K562 (cell line): ENCODE measurements at regions not wholly inside any gene's neighbourhood (a gene's known extent, or its start where the extent isn't known, plus 50 kb on each side); places are given as distances from the start of the nearest gene placed in this dataset.

Experiments
- ATAC-seq: fragments of 200-7000 bp; cut with Tn5 transposase; 3 replicates; pipeline ENCODE4 v1.9.1; 2020; ENCODE audit warnings: moderate library complexity
- BruUV-seq: library from RNA; stranded (reverse); fragments of 400-500 nt; replicated peaks from 2 replicates; lab custom pipeline; 2021; lab: Mats Ljungman, UMichigan
- CTCF ChIA-PET: fragments of 300-600 bp; formaldehyde crosslinking; extraction: SDS; loops from one replicate; lab custom pipeline; 2021; ENCODE audit warnings: low intra/inter-chr PET ratio; lab: Yijun Ruan, JAX
- POLR2A ChIA-PET: fragments of 300-600, 350-650 bp; sonication (Branson Sonifier 250); formaldehyde crosslinking; extraction: SDS; loops from one replicate; lab custom pipeline; 2021; ENCODE audit warnings: antibody characterized with exemption, inconsistent platforms; lab: Yijun Ruan, JAX
- DNase-seq, 4 experiments: peaks; one replicate each; pipeline versions ENCODE4 v3.0.0 to v3.0.0-alpha.2; 2011 to 2018; ENCODE audit warnings: low spot score in 3 of 4, mixed read lengths in 3 of 4; ENCODE audit errors: extremely low read depth in 1 of 4
- FAIRE-seq: peaks from 2 replicates; lab custom pipeline; 2011; peaks lifted over from hg19 to GRCh38; lab: Jason Lieb, UNC
- H2AFZ ChIP-seq: 2 replicates; pipeline ENCODE4 v1.6.0; 2011; ENCODE audit warnings: low read depth, low read length, control low read depth, inconsistent platforms
- H3K27ac ChIP-seq: fragments of 200-600 bp; 3 replicates; pipeline ENCODE4 v1.8.0; 2011; ENCODE audit warnings: low read depth, mild to moderate bottlenecking, control low read depth, inconsistent platforms, low read length, moderate library complexity, mixed read lengths; ENCODE audit errors: extremely low read depth
- H3K27me3 ChIP-seq, 2 experiments: fragments of 300-600 bp in 1 of 2; 2 replicates in 1 of 2; 3 replicates in 1 of 2; pipeline versions ENCODE4 v1.6.0 to v1.8.0; 2011; ENCODE audit warnings: inconsistent platforms in 2 of 2, low read length in 2 of 2, mild to moderate bottlenecking in 1 of 2, mixed read lengths in 1 of 2, moderate library complexity in 1 of 2; ENCODE audit not compliant: control insufficient read depth in 2 of 2, insufficient read depth in 2 of 2
- H3K36me3 ChIP-seq: fragments of 300-600 bp; 3 replicates; pipeline ENCODE4 v1.8.0; 2011; ENCODE audit warnings: mild to moderate bottlenecking, low read length, inconsistent platforms; ENCODE audit not compliant: control insufficient read depth, insufficient read depth
- H3K4me1 ChIP-seq, 2 experiments: fragments of 200-600 bp in 1 of 2; replicated peaks in 1 of 2; 2 replicates in 1 of 2; 3 replicates in 1 of 2; pipeline versions ENCODE4 v1.5.1 to v1.8.0; 2011; ENCODE audit warnings: inconsistent platforms in 2 of 2, low read length in 2 of 2, mild to moderate bottlenecking in 1 of 2, mixed read lengths in 1 of 2, moderate library complexity in 1 of 2; ENCODE audit not compliant: control insufficient read depth in 2 of 2, insufficient read depth in 2 of 2
- H3K4me2 ChIP-seq: 2 replicates; pipeline ENCODE4 v1.6.1; 2011; ENCODE audit warnings: low read length, control low read depth, inconsistent platforms, mixed read lengths; ENCODE audit not compliant: insufficient read depth
- H3K4me3 ChIP-seq: fragments of 200-600 bp; sonication (generic), shearing (Covaris generic); 2 replicates; pipeline ENCODE4 v1.5.1; 2016; ENCODE audit warnings: control low read depth, inconsistent platforms
- H3K79me2 ChIP-seq: fragments of 200-600 bp; 3 replicates; pipeline ENCODE4 v1.8.0; 2011; ENCODE audit warnings: low read length, inconsistent platforms; ENCODE audit not compliant: control insufficient read depth, insufficient read depth
- H3K9ac ChIP-seq, 2 experiments: 2 replicates each; pipeline versions ENCODE4 v1.6.0 to v1.6.1; 2011; ENCODE audit warnings: low read depth in 2 of 2, low read length in 2 of 2, control low read depth in 1 of 2, inconsistent platforms in 1 of 2, mild to moderate bottlenecking in 1 of 2, mixed read lengths in 1 of 2; ENCODE audit not compliant: insufficient read depth in 1 of 2
- H3K9me1 ChIP-seq: one replicate; pipeline ENCODE4 v1.6.0; 2011; ENCODE audit warnings: inconsistent platforms, mild to moderate bottlenecking, low read length, moderate library complexity; ENCODE audit not compliant: control insufficient read depth, insufficient read depth
- H3K9me3 ChIP-seq: replicated peaks from 2 replicates; pipeline ENCODE4 v1.5.1; 2011; ENCODE audit warnings: low read depth, low read length, inconsistent platforms; ENCODE audit not compliant: control insufficient read depth, insufficient read depth
- H4K20me1 ChIP-seq: replicated peaks from 2 replicates; pipeline ENCODE4 v1.6.1; 2011; ENCODE audit warnings: low read length, inconsistent platforms, mixed read lengths; ENCODE audit not compliant: control insufficient read depth, insufficient read depth
- EZH2 ChIP-seq: IDR thresholded peaks from 2 replicates; pipeline ENCODE4 v1.6.1; 2012; ENCODE audit warnings: low read depth, mild to moderate bottlenecking, inconsistent platforms, low read length, borderline replicate concordance
- GABPB1 ChIP-seq: sonication (generic); formaldehyde crosslinking; IDR thresholded peaks from 2 replicates; pipeline ENCODE4 v1.8.0; 2022; ENCODE audit warnings: mild to moderate bottlenecking, missing genetic modification reagents
- HMG20A ChIP-seq: fragments of 450-650 bp; formaldehyde crosslinking; conservative IDR thresholded peaks from 2 replicates; pipeline ENCODE4 v1.4.0; 2020; ENCODE audit warnings: mild to moderate bottlenecking, mixed read lengths
- L3MBTL2 ChIP-seq: fragments of 450-650 bp; IDR thresholded peaks from 2 replicates; pipeline ENCODE4 v1.6.1; 2016; ENCODE audit warnings: mild to moderate bottlenecking, moderate library complexity
- MCM7 ChIP-seq, 2 experiments: fragments of 450-650 bp; IDR thresholded peaks; 2 replicates each; pipeline ENCODE4 v1.6.1; 2016 to 2018
- NFIX ChIP-seq: fragments of 250-450 bp; sonication (Bioruptor Pico); IDR thresholded peaks from 2 replicates; pipeline ENCODE4 v1.4.0; 2020; ENCODE audit warnings: low read depth, mild to moderate bottlenecking, moderate library complexity
- POLR2A ChIP-seq: fragments of 450-650 bp; conservative IDR thresholded peaks from 2 replicates; pipeline ENCODE4 v1.6.1; 2016
- SAP30 ChIP-seq: fragments of 200-600 bp; sonication (generic); IDR thresholded peaks from 2 replicates; pipeline ENCODE4 v1.6.1; 2012; ENCODE audit warnings: borderline replicate concordance, low read depth, mild to moderate bottlenecking, moderate library complexity, low read length, control low read depth, inconsistent platforms; ENCODE audit not compliant: insufficient read depth, poor library complexity, severe bottlenecking
- SREBF2 ChIP-seq: sonication (generic); formaldehyde crosslinking; IDR thresholded peaks from 2 replicates; pipeline ENCODE4 v1.4.0; 2020; ENCODE audit warnings: mild to moderate bottlenecking, missing genetic modification reagents
- XRCC3 ChIP-seq: fragments of 450-650 bp; IDR thresholded peaks from 2 replicates; pipeline ENCODE4 v1.6.1; 2017; ENCODE audit warnings: mild to moderate bottlenecking, moderate library complexity
- ZNF431 ChIP-seq: sonication (generic); formaldehyde crosslinking; IDR thresholded peaks from 2 replicates; pipeline ENCODE4 v1.8.0; 2022; ENCODE audit warnings: mild to moderate bottlenecking, missing genetic modification reagents
- ZNF696 ChIP-seq: fragments of 250-450 bp; sonication (Bioruptor Pico); conservative IDR thresholded peaks from 2 replicates; pipeline ENCODE4 v1.4.0; 2020; ENCODE audit warnings: mild to moderate bottlenecking, moderate library complexity
- ZNF699 ChIP-seq: fragments of 250-450 bp; sonication (Bioruptor Pico); IDR thresholded peaks from 2 replicates; pipeline ENCODE4 v1.8.0; 2021; ENCODE audit warnings: mild to moderate bottlenecking, moderate library complexity; ENCODE audit not compliant: insufficient replicate concordance
- WGBS: fragments of 100-300 bp; shearing (Covaris generic); methylation state at CpG from one replicate; pipeline ENCODE4 v1.1.6; 2016; ENCODE audit warnings: low coverage, mixed read lengths; ENCODE audit not compliant: insufficient coverage; ENCODE audit errors: missing lambda C conversion rate; 5-methylcytosine and 5-hydroxymethylcytosine counted together
- in situ Hi-C: fragments of 300-500 bp; cut with MboI; formaldehyde crosslinking; loops from 4 replicates; pipeline ENCODE4 v1.15.0; 2018; ENCODE audit warnings: inconsistent platforms, mixed read lengths
- intact Hi-C: fragments of 100-400 bp; cut with micrococcal nuclease; formaldehyde crosslinking; loops from 2 replicates; pipeline ENCODE4 v1.14.2; 2022
- TF ChIP-seq, protein P1 (sequence below): sonication (generic); IDR thresholded peaks from 2 replicates; pipeline ENCODE4 v1.6.1; 2016
- TF ChIP-seq, protein P2 (sequence below): fragments of 250-450 bp; sonication (Bioruptor Pico); IDR thresholded peaks from 2 replicates; pipeline ENCODE4 v1.4.0; 2020
- TF ChIP-seq, protein P3 (sequence below): sonication (generic); formaldehyde crosslinking; IDR thresholded peaks from 2 replicates; pipeline ENCODE4 v1.8.1; 2023; ENCODE audit warnings: mild to moderate bottlenecking, missing genetic modification reagents

DNA sequence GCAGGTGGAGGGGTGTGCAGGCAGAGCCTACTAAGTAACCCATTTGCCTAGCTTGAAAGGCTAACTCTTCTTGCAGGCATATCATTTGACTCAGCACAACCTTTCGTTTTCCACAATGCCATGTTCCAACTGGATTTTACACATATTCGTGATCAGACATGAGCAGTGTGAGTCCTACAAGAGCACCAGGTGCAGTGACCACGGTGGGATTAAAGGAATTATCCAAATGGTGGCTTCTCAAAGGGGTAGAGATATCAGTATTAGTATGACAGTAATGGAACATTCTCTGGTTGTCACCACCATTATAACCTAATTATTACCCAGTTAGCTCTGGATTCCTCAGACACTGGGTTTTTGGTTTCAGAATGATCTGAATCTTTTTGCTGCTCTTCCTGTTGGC, 323.5 kb downstream of the LMO4 start (continued):
- TF ChIP-seq, protein P1, sequence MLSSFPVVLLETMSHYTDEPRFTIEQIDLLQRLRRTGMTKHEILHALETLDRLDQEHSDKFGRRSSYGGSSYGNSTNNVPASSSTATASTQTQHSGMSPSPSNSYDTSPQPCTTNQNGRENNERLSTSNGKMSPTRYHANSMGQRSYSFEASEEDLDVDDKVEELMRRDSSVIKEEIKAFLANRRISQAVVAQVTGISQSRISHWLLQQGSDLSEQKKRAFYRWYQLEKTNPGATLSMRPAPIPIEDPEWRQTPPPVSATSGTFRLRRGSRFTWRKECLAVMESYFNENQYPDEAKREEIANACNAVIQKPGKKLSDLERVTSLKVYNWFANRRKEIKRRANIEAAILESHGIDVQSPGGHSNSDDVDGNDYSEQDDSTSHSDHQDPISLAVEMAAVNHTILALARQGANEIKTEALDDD: no peak
- TF ChIP-seq ZNF696 (no peak), L3MBTL2 (no peak)

DNA sequence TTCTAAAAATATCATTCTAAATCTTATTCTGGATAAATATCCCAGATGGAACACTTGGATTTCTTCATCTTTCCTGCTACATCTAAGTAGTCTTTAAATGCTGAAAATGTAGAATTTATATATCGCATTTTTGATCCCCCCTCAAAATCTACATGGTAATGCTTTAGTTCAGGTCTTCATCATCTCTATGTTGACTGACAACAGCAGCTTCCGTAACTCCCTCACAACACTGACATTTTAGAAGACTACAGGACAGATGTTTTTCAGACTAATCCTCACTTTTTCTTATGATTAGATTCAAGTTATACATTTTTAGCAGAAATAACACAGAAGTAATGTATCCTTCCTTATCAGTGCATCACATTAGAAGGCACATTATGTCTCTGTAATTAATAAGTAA, 336.5 kb downstream of the LMO4 start:
- Histone ChIP-seq H3K4me1 (no peaks in the 10 kb centered on the region), H3K27me3 (no peaks in the 10 kb centered on the region), H3K36me3 (no peaks in the 10 kb centered on the region), H3K9me1 (no peaks in the 10 kb centered on the region), H3K4me3 (no peak overlapping the region), H3K9me3 (no peaks in the 10 kb centered on the region), H3K27ac (no peak overlapping the region), H3K4me2 (no peak overlapping the region), H3K9ac (no peak overlapping the region), H2AFZ (no peak overlapping the region), H4K20me1 (no peaks in the 10 kb centered on the region), H3K79me2 (no peaks in the 10 kb centered on the region)
- DNase-seq (no peak), FAIRE-seq (no peak), ATAC-seq (no peak)
- ChIA-PET POLR2A (no interaction called here), CTCF (no interaction called here)
- 0% methylated on average over 2 of the region's 2 CpGs for WGBS
- intact Hi-C loops (no loop called here), in situ Hi-C loops (no loop called here)
- no TSS peak for BruUV-seq
- TF ChIP-seq MCM7 (IDR thresholded peaks at IDR 0.05): no peak
- TF ChIP-seq ZNF699 (CRISPR knock-in tag): no peak
- TF ChIP-seq SREBF2 (CRISPR knock-in tag): no peak
- TF ChIP-seq, protein P2, sequence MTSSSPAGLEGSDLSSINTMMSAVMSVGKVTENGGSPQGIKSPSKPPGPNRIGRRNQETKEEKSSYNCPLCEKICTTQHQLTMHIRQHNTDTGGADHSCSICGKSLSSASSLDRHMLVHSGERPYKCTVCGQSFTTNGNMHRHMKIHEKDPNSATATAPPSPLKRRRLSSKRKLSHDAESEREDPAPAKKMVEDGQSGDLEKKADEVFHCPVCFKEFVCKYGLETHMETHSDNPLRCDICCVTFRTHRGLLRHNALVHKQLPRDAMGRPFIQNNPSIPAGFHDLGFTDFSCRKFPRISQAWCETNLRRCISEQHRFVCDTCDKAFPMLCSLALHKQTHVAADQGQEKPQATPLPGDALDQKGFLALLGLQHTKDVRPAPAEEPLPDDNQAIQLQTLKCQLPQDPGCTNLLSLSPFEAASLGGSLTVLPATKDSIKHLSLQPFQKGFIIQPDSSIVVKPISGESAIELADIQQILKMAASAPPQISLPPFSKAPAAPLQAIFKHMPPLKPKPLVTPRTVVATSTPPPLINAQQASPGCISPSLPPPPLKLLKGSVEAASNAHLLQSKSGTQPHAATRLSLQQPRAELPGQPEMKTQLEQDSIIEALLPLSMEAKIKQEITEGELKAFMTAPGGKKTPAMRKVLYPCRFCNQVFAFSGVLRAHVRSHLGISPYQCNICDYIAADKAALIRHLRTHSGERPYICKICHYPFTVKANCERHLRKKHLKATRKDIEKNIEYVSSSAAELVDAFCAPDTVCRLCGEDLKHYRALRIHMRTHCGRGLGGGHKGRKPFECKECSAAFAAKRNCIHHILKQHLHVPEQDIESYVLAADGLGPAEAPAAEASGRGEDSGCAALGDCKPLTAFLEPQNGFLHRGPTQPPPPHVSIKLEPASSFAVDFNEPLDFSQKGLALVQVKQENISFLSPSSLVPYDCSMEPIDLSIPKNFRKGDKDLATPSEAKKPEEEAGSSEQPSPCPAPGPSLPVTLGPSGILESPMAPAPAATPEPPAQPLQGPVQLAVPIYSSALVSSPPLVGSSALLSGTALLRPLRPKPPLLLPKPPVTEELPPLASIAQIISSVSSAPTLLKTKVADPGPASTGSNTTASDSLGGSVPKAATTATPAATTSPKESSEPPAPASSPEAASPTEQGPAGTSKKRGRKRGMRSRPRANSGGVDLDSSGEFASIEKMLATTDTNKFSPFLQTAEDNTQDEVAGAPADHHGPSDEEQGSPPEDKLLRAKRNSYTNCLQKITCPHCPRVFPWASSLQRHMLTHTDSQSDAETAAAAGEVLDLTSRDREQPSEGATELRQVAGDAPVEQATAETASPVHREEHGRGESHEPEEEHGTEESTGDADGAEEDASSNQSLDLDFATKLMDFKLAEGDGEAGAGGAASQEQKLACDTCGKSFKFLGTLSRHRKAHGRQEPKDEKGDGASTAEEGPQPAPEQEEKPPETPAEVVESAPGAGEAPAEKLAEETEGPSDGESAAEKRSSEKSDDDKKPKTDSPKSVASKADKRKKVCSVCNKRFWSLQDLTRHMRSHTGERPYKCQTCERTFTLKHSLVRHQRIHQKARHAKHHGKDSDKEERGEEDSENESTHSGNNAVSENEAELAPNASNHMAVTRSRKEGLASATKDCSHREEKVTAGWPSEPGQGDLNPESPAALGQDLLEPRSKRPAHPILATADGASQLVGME (CRISPR knock-in tag): no peak
- no peak for TF ChIP-seq XRCC3
- no peak for TF ChIP-seq HMG20A (CRISPR knock-in tag)
- TF ChIP-seq NFIX (CRISPR knock-in tag): no peak
- TF ChIP-seq POLR2A: no peak
- TF ChIP-seq, protein P3, sequence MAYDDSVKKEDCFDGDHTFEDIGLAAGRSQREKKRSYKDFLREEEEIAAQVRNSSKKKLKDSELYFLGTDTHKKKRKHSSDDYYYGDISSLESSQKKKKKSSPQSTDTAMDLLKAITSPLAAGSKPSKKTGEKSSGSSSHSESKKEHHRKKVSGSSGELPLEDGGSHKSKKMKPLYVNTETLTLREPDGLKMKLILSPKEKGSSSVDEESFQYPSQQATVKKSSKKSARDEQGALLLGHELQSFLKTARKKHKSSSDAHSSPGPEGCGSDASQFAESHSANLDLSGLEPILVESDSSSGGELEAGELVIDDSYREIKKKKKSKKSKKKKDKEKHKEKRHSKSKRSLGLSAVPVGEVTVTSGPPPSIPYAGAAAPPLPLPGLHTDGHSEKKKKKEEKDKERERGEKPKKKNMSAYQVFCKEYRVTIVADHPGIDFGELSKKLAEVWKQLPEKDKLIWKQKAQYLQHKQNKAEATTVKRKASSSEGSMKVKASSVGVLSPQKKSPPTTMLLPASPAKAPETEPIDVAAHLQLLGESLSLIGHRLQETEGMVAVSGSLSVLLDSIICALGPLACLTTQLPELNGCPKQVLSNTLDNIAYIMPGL (CRISPR knock-in tag): no peak
- no peak for TF ChIP-seq GABPB1
- TF ChIP-seq ZNF431 (CRISPR knock-in tag): no peak
- TF ChIP-seq SAP30: no peak
- TF ChIP-seq EZH2: no peak
